ENCODE measurements at regions not wholly inside any gene's neighbourhood (a gene's known extent, or its start where the extent isn't known, plus 50 kb on each side); places are given as distances from the start of the nearest gene placed in this dataset.
"Not testable (repeated sequence)": the region's sequence is repeated elsewhere in the genome, so short reads cannot be mapped to it uniquely, and the experiment has no call there.

DNA sequence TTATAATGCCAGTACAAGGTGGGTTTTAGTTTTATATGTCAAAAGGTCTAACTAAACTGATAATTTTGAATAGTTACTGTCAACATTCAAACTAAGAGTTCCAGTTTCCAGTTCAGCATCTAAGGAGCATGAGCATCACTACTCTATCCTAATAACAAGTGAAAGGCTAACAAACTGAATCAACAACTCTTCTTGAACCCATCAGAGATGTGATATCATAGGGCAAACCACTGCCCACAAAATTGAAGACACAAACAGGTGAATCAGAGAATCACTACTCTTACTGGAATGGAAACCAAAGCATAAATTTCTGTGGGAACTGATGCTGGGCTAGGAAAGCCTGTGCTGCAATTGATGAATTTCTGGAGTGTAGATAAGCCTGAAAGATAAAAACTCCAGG, 140.7 kb upstream of the GRIP1 start:
- TF ChIP-seq FOXP2 (optimal IDR thresholded peaks at IDR 0.05; ENCODE audit: control extremely low read depth, extremely low read length, insufficient read depth) = no peak
- no peak for TF ChIP-seq EZH2 (IDR thresholded peaks at IDR 0.05)
- no peak for TF ChIP-seq POLR2AphosphoS5 (IDR thresholded peaks at IDR 0.05; ENCODE audit: borderline replicate concordance, low read depth, low read length)
- Histone ChIP-seq H3K9me3 (ENCODE audit: low read depth, low read length) (no peaks in the 10 kb centered on the region), H3K4me3 (no peak overlapping the region), H3K9ac (ENCODE audit: insufficient read length) (no peak overlapping the region), H3K27ac (no peak overlapping the region), H3K36me3 (ENCODE audit: insufficient read depth, low read length) (no peaks in the 10 kb centered on the region)
- DNase-seq (ENCODE audit: low read depth, low spot score) = no peak

DNA sequence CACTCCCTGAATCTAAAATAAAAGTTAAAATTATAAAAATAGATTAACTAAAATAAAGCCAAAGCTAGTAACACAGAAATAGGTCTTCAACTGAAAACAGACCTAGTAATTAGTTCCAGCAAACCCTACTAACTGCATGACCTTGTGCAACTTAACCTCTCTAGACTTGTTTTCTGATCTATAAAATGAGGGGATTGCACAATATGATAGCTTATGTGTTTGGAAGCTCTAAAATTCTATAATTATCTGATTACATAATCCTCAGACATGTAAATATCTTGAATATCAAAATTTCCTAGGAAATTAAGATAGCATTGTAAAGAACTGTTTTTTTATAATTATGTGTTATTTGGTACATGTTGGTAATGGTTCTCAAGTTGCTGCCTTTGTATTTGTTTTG, 144.1 kb upstream of the GRIP1 start:
- Histone ChIP-seq H3K27ac (no peak overlapping the region), H3K4me3 (no peak overlapping the region), H3K36me3 (ENCODE audit: insufficient read depth, low read length) (no peaks in the 10 kb centered on the region), H3K9me3 (ENCODE audit: low read depth, low read length) (no peaks in the 10 kb centered on the region), H3K9ac (ENCODE audit: insufficient read length) (no peak overlapping the region)
- TF ChIP-seq FOXP2 (optimal IDR thresholded peaks at IDR 0.05; ENCODE audit: control extremely low read depth, extremely low read length, insufficient read depth) (no peak), EZH2 (IDR thresholded peaks at IDR 0.05) (no peak), POLR2AphosphoS5 (IDR thresholded peaks at IDR 0.05; ENCODE audit: borderline replicate concordance, low read depth, low read length) (no peak)
- DNase-seq (ENCODE audit: low read depth, low spot score) = no peak

DNA sequence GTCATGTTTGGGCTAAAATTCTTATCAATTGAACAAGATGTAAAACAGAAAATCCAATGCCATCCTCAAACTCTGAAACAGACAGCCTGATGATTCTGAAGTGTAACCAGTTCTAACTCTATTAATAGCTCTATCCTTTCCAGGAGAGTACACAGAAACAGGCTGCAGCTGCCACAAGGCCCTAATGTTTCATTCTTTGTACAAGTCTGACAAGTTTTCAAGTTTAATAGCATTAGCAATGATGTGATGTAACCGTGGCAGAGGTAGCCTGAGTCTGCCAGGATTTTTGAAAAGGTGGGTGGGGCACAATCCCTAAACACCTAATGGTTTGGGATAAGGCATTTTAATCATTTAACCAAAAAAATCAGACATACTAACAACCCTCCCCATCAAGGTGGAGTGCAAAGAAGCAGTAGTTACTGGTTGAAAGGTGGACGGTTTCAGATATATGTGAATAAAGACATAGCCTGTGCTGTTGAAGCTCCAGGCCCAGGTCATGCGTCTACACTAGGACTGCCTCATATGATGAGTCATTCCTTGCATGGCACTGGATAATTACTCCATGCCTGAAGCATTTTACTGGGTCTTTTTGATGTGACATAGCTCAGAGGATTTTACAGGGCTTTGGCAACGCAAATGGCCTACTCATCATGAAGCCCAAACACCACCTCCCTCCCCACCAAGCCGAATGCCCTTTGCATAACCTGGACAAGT, 145.1 kb upstream of the GRIP1 start:
- Histone ChIP-seq H3K9ac (ENCODE audit: insufficient read length) (no peak overlapping the region), H3K36me3 (ENCODE audit: insufficient read depth, low read length) (no peaks in the 10 kb centered on the region), H3K9me3 (ENCODE audit: low read depth, low read length) (no peaks in the 10 kb centered on the region), H3K4me3 (no peak overlapping the region), H3K27ac (no peak overlapping the region)
- TF ChIP-seq POLR2AphosphoS5 (IDR thresholded peaks at IDR 0.05; ENCODE audit: borderline replicate concordance, low read depth, low read length) (no peak), EZH2 (IDR thresholded peaks at IDR 0.05) (no peak)
- no peak for DNase-seq (ENCODE audit: low read depth, low spot score)

DNA sequence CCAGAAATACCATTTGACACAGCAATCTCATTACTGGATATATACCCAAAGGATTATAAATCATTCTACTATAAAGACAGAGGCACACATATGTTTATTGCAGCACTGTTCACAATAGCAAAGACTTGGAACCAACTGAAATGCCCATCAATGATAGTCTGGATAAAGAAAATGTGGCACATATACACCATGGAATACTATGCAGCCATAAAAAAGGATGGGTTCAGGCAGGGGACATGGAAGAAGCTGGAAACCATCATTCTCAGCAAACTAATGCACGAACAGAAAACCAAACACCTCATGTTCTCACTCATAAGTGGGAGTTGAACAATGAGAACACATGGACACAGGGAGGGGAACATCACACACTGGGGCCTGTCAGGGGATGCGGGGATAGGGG, 147.0 kb upstream of the GRIP1 start:
- not testable (repeated sequence) for H3K9me3 ChIP-seq (ENCODE audit: low read depth, low read length); H3K4me3 ChIP-seq; H3K36me3 ChIP-seq (ENCODE audit: insufficient read depth, low read length); H3K27ac ChIP-seq; DNase-seq (ENCODE audit: low read depth, low spot score); H3K9ac ChIP-seq (ENCODE audit: insufficient read length)

DNA sequence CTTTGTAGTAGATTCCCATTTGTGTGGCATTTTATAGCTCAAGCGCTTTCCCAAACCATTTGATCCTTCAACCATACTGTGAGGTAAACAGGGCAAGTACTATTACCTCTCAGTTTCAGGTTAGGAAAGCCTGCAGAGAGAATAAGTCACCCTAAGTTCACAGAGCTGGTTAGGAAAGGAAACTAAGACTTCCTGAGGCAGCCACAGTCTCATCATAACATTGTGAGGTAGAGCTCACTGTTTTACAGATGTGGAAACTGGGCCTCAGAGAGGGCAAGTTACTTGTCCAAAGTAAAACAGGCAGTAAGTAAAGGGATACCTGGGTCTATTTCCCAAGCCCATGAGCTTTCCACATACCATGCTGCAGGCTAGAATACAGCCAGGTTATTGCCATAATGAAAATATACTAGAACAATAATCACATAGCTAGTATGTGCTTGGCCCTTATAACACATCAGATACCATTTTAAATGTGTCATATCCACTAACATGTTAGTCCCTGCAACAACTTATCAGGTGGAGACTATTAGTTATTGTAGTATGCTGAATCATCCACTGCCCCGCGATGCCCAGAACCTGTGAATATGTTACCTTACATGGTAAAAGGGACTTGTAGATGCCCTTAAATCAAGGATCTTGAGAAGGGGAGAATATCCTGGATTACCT, 150.9 kb upstream of the GRIP1 start:
- DNase-seq (ENCODE audit: low read depth, low spot score) = no peak
- H3K36me3 ChIP-seq (ENCODE audit: insufficient read depth, low read length) = no peaks in the 10 kb centered on the region
- H3K9ac ChIP-seq (ENCODE audit: insufficient read length) = no peak overlapping the region
- no peaks in the 10 kb centered on the region for H3K9me3 ChIP-seq (ENCODE audit: low read depth, low read length)
- TF ChIP-seq FOXP2 (optimal IDR thresholded peaks at IDR 0.05; ENCODE audit: control extremely low read depth, extremely low read length, insufficient read depth) = no peak
- no peak for TF ChIP-seq POLR2AphosphoS5 (IDR thresholded peaks at IDR 0.05; ENCODE audit: borderline replicate concordance, low read depth, low read length)
- no peak for TF ChIP-seq EZH2 (IDR thresholded peaks at IDR 0.05)
- H3K27ac ChIP-seq = no peak overlapping the region
- no peak overlapping the region for H3K4me3 ChIP-seq

DNA sequence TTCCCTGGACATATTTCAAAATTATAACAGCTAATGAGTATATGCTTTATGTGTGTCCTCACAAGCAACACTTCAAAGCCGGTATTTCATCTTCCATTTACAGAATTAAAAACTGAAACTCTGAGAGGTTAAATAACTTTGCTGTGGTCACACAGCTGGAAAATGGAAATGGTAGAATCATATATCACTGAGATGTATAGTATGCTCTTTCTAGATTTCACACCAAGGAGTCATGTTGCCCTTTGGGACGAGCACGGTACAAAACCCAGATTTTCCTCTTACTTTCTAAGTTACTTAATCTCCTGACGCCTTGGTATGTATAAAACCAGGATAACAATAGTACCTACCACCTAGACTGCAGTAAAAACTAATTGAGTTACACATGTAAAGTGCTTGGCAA, 152.6 kb upstream of the GRIP1 start:
- Histone ChIP-seq H3K9me3 (ENCODE audit: low read depth, low read length) (no peaks in the 10 kb centered on the region), H3K36me3 (ENCODE audit: insufficient read depth, low read length) (no peaks in the 10 kb centered on the region), H3K27ac (no peak overlapping the region), H3K4me3 (no peak overlapping the region), H3K9ac (ENCODE audit: insufficient read length) (no peak overlapping the region)
- no peak for DNase-seq (ENCODE audit: low read depth, low spot score)
- TF ChIP-seq POLR2AphosphoS5 (IDR thresholded peaks at IDR 0.05; ENCODE audit: borderline replicate concordance, low read depth, low read length) = no peak
- no peak for TF ChIP-seq EZH2 (IDR thresholded peaks at IDR 0.05)
- no peak for TF ChIP-seq FOXP2 (optimal IDR thresholded peaks at IDR 0.05; ENCODE audit: control extremely low read depth, extremely low read length, insufficient read depth)

DNA sequence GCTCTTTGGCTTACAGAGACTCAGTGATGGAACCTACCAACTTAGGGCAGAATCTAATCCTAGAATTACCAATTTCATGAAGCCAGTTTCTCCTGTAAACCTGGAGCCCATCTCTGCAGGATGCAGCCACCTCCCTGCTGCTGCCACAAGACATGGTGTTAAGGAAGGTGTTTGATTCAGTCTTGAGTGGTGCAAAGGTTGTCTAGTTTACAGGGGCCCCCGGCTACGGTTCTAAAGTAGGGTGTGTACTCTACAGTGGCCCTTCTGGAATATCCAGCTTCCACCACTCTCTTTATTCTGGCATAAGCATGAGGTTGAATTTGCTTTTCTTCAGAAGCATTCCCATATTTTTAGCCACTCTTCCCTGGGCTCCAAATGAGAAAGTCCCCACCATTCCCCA, 154.1 kb upstream of the GRIP1 start:
- no peak for DNase-seq (ENCODE audit: low read depth, low spot score)
- Histone ChIP-seq H3K36me3 (ENCODE audit: insufficient read depth, low read length) (no peaks in the 10 kb centered on the region), H3K9ac (ENCODE audit: insufficient read length) (no peak overlapping the region), H3K4me3 (no peak overlapping the region), H3K27ac (no peak overlapping the region), H3K9me3 (ENCODE audit: low read depth, low read length) (no peaks in the 10 kb centered on the region)
- TF ChIP-seq POLR2AphosphoS5 (IDR thresholded peaks at IDR 0.05; ENCODE audit: borderline replicate concordance, low read depth, low read length) = no peak

DNA sequence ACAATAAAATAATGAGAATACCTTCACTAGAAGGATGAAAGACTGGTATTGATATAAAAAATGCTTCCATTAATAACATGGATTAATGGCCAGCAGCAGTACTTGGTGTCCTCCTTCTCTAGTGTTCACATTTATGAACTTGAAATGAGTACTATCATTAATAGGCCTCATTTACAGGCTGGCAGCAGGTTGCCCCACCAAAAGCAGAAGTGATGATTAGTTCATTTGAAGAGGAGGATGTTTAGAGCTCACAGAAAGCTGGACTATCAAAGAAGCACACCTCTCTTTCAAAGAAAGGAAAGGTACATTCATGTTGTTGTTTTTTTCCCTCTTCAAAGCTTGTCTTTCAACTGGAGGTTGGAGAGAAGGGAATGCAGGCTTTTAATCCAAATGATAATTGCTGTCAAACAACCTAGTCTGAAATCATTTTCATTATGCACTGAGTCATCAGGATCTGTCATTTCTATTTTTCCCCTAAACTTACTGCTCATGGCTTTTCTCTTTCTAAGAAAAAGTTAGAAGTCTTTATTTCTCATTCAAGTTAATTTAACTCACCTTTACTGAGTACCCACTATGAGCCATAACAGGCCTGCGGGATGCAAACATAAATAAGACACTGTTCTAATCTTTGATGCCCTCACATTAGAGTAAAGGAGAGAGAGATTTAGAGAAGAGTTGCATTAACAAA, 157.9 kb upstream of the GRIP1 start:
- Histone ChIP-seq H3K9me3 (ENCODE audit: low read depth, low read length) (no peaks in the 10 kb centered on the region), H3K9ac (ENCODE audit: insufficient read length) (no peak overlapping the region), H3K27ac (no peak overlapping the region), H3K36me3 (ENCODE audit: insufficient read depth, low read length) (no peaks in the 10 kb centered on the region), H3K4me3 (no peak overlapping the region)
- no peak for TF ChIP-seq POLR2AphosphoS5 (IDR thresholded peaks at IDR 0.05; ENCODE audit: borderline replicate concordance, low read depth, low read length)
- TF ChIP-seq FOXP2 (optimal IDR thresholded peaks at IDR 0.05; ENCODE audit: control extremely low read depth, extremely low read length, insufficient read depth) = no peak
- TF ChIP-seq EZH2 (IDR thresholded peaks at IDR 0.05) = no peak
- no peak for DNase-seq (ENCODE audit: low read depth, low spot score)

DNA sequence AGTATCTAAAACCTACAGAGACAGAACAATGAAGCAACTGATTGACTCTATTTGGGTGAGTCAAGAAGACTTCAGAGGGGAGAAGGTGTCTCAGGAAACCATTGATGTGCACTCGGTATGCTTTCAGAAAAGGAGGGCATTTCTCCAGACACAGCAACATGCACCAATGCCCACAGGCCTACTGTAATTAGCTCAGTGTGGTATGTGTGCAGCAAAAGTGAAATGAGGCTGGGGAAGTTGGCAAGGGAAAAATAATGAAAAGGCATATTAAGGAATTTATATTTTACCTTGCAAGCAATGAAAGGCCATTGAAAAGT, 158.4 kb upstream of the GRIP1 start:
- Histone ChIP-seq H3K9me3 (ENCODE audit: low read depth, low read length) (no peaks in the 10 kb centered on the region), H3K36me3 (ENCODE audit: insufficient read depth, low read length) (no peaks in the 10 kb centered on the region), H3K27ac (no peak overlapping the region), H3K9ac (ENCODE audit: insufficient read length) (no peak overlapping the region), H3K4me3 (no peak overlapping the region)
- TF ChIP-seq POLR2AphosphoS5 (IDR thresholded peaks at IDR 0.05; ENCODE audit: borderline replicate concordance, low read depth, low read length) (no peak), EZH2 (IDR thresholded peaks at IDR 0.05) (no peak), FOXP2 (optimal IDR thresholded peaks at IDR 0.05; ENCODE audit: control extremely low read depth, extremely low read length, insufficient read depth) (no peak)
- no peak for DNase-seq (ENCODE audit: low read depth, low spot score)

Data from SK-N-MC (cell line).